ENCODE measurements at regions not wholly inside any gene's neighbourhood (a gene's known extent, or its start where the extent isn't known, plus 50 kb on each side); places are given as distances from the start of the nearest gene placed in this dataset.

DNA sequence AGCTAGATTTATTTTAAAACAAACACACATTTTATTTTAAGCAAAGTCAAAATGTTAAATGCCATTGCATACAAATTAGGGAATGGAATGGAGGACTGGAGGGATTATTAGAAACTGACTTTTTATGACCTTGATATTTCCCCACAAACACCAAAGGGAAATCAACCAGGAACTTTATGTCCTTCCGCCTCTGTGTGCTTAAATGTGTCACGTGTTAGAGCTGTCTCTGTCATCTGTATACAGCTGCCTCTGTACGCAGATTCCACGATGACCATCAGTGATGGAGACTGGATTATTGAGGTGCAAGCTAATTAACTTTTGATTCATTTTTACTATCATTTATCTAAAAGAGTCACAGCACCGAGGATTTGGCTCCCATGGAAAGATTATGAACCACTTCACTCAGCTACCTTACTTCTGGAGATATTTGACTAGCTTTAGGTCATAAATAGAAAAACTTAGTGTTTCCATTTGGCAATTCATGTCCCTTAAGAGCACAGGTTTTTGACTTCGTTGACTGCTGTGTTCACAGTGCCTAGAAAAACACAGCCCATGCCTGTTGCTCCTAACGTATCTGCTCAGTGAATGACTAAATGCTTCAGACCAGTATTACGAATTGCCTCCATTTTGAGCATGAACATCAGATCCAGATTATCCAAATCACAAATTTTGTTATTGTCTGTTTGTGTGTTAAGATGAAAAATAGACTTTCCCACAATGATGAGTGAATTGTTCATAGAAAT, 1048.1 kb downstream of the MCTP2 start:
- Histone ChIP-seq H3K4me1 (ENCODE audit: control insufficient read depth, insufficient read depth, low read length) (peaks cover 19% of the 10 kb centered on the region), H3K36me3 (ENCODE audit: control insufficient read depth, insufficient read depth, low read length, severe bottlenecking) (no peaks in the 10 kb centered on the region), H3K4me3 (ENCODE audit: low read length) (no peak overlapping the region), H3K27me3 (replicated peaks; ENCODE audit: control insufficient read depth, insufficient read depth, low read length) (no peaks in the 10 kb centered on the region), H3K9ac (ENCODE audit: low read length) (no peak overlapping the region), H3K9me3 (ENCODE audit: control insufficient read depth, low read length) (no peaks in the 10 kb centered on the region)
- DNase-seq (ENCODE audit: low read depth), result no peak

DNA sequence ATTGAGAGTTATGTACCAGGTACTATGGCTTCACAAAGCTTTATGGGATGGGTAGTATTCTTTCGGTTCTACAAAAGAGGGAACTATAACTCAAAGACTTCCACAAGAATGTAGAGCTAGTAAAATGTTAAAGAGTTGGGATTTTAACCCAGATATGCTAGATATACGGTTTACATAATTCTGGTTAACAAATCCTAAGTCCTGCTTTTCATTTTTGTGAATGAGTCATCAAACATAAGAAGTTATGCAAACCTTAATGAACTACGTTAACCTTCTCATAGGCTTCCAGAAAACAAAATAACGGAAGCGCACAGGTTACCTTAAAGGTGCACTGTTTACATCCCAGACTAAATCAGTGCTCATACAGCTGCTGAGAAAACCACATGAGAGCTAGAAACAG, 1049.3 kb downstream of the MCTP2 start:
- peaks cover 27% of the 10 kb centered on the region for H3K4me1 ChIP-seq (ENCODE audit: control insufficient read depth, insufficient read depth, low read length)

DNA sequence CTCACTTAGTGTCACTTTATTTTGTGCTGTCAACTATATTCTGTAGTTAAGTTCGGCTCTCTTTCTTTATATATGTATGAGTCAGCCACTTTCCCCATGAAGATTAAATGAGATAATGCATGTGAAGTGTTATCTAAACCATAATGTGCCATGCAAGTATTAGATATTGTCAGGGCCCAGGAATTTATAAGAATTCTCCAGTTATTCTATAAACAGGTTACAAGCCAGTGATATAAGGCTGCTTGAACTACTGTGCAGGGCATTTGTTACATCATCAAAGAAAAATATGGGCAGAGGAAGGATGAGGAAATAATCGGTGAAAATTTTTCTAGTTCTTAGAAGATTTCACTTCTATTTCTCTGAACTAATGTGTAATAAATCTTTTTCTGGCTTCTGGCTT, 1049.0 kb upstream of the NR2F2 start:
- peaks cover 27% of the 10 kb centered on the region for H3K4me1 ChIP-seq (ENCODE audit: control insufficient read depth, insufficient read depth, low read length)
- no peak for DNase-seq (ENCODE audit: low read depth)
- no peaks in the 10 kb centered on the region for H3K9me3 ChIP-seq (ENCODE audit: control insufficient read depth, low read length)
- no peaks in the 10 kb centered on the region for H3K36me3 ChIP-seq (ENCODE audit: control insufficient read depth, insufficient read depth, low read length, severe bottlenecking)
- no peak overlapping the region for H3K4me3 ChIP-seq (ENCODE audit: low read length)
- H3K27me3 ChIP-seq (replicated peaks; ENCODE audit: control insufficient read depth, insufficient read depth, low read length), result no peaks in the 10 kb centered on the region
- no peak overlapping the region for H3K9ac ChIP-seq (ENCODE audit: low read length)

More for the DNA sequence above, 1049.3 kb downstream of the MCTP2 start:
- Histone ChIP-seq H3K4me3 (ENCODE audit: low read length) (no peak overlapping the region), H3K27me3 (replicated peaks; ENCODE audit: control insufficient read depth, insufficient read depth, low read length) (no peaks in the 10 kb centered on the region), H3K9ac (ENCODE audit: low read length) (no peak overlapping the region), H3K36me3 (ENCODE audit: control insufficient read depth, insufficient read depth, low read length, severe bottlenecking) (no peaks in the 10 kb centered on the region), H3K9me3 (ENCODE audit: control insufficient read depth, low read length) (no peaks in the 10 kb centered on the region)
- DNase-seq (ENCODE audit: low read depth), result no peak

- DNase-seq (ENCODE audit: low read depth), result no peak
- H3K4me1 ChIP-seq (ENCODE audit: control insufficient read depth, insufficient read depth, low read length), result peaks cover 19% of the 10 kb centered on the region
- peak overlapping the region; percentile 56 for H3K9ac ChIP-seq (ENCODE audit: low read length)
- H3K9me3 ChIP-seq (ENCODE audit: control insufficient read depth, low read length), result no peaks in the 10 kb centered on the region
- H3K4me3 ChIP-seq (ENCODE audit: low read length), result no peak overlapping the region
- H3K27me3 ChIP-seq (replicated peaks; ENCODE audit: control insufficient read depth, insufficient read depth, low read length), result no peaks in the 10 kb centered on the region
- no peaks in the 10 kb centered on the region for H3K36me3 ChIP-seq (ENCODE audit: control insufficient read depth, insufficient read depth, low read length, severe bottlenecking)
Measured at GRCh38 chr15:95284492-95284891, 1046.0 kb upstream of the NR2F2 start.

GRCh38 chr15:95284933-95285421, 1045.5 kb upstream of the NR2F2 start:
- H3K4me3 ChIP-seq (ENCODE audit: low read length), result no peak overlapping the region
- no peaks in the 10 kb centered on the region for H3K9me3 ChIP-seq (ENCODE audit: control insufficient read depth, low read length)
- no peaks in the 10 kb centered on the region for H3K36me3 ChIP-seq (ENCODE audit: control insufficient read depth, insufficient read depth, low read length, severe bottlenecking)
- no peaks in the 10 kb centered on the region for H3K27me3 ChIP-seq (replicated peaks; ENCODE audit: control insufficient read depth, insufficient read depth, low read length)
- peaks cover 19% of the 10 kb centered on the region for H3K4me1 ChIP-seq (ENCODE audit: control insufficient read depth, insufficient read depth, low read length)
- peak overlapping the region; percentile 56 for H3K9ac ChIP-seq (ENCODE audit: low read length)
- peak; percentile 62 for DNase-seq (ENCODE audit: low read depth)

- no peak for DNase-seq (ENCODE audit: low read depth)
- Histone ChIP-seq H3K9me3 (ENCODE audit: control insufficient read depth, low read length) (no peaks in the 10 kb centered on the region), H3K4me1 (ENCODE audit: control insufficient read depth, insufficient read depth, low read length) (peaks cover 19% of the 10 kb centered on the region), H3K27me3 (replicated peaks; ENCODE audit: control insufficient read depth, insufficient read depth, low read length) (no peaks in the 10 kb centered on the region), H3K4me3 (ENCODE audit: low read length) (no peak overlapping the region), H3K36me3 (ENCODE audit: control insufficient read depth, insufficient read depth, low read length, severe bottlenecking) (no peaks in the 10 kb centered on the region), H3K9ac (ENCODE audit: low read length) (peak overlapping the region; percentile 31)
Measured at GRCh38 chr15:95286352-95286880, 1044.1 kb upstream of the NR2F2 start.

- Histone ChIP-seq H3K9me3 (ENCODE audit: control insufficient read depth, low read length) (no peaks in the 10 kb centered on the region), H3K27me3 (replicated peaks; ENCODE audit: control insufficient read depth, insufficient read depth, low read length) (no peaks in the 10 kb centered on the region), H3K4me3 (ENCODE audit: low read length) (no peak overlapping the region), H3K4me1 (ENCODE audit: control insufficient read depth, insufficient read depth, low read length) (peaks cover 15% of the 10 kb centered on the region), H3K9ac (ENCODE audit: low read length) (no peak overlapping the region), H3K36me3 (ENCODE audit: control insufficient read depth, insufficient read depth, low read length, severe bottlenecking) (no peaks in the 10 kb centered on the region)
- no peak for DNase-seq (ENCODE audit: low read depth)
Measured at GRCh38 chr15:95287720-95288103, 1042.8 kb upstream of the NR2F2 start.

DNA sequence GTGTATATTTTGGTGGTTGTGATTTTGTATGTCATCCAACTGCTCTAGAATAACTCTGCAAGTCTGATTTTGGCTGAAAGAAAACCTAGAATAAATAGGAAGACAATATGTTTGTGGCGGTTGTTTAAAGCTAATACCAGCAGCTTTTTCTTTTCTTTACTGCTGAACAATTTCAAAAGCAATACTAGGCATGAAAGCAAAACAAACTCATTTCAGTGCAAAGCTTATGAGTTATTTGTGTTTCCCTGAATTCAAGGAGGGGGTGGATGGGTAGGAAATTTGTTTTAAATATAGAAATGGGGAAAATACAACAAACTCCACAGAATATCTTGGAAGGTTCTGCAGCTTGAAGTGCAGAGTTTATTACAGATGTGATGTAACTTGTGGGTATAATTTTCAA, 1041.9 kb upstream of the NR2F2 start:
- no peaks in the 10 kb centered on the region for H3K36me3 ChIP-seq (ENCODE audit: control insufficient read depth, insufficient read depth, low read length, severe bottlenecking)
- peaks cover 19% of the 10 kb centered on the region for H3K4me1 ChIP-seq (ENCODE audit: control insufficient read depth, insufficient read depth, low read length)
- H3K27me3 ChIP-seq (replicated peaks; ENCODE audit: control insufficient read depth, insufficient read depth, low read length), result no peaks in the 10 kb centered on the region
- no peaks in the 10 kb centered on the region for H3K9me3 ChIP-seq (ENCODE audit: control insufficient read depth, low read length)
- DNase-seq (ENCODE audit: low read depth), result no peak
- no peak overlapping the region for H3K4me3 ChIP-seq (ENCODE audit: low read length)
- H3K9ac ChIP-seq (ENCODE audit: low read length), result no peak overlapping the region

- H3K4me1 ChIP-seq (ENCODE audit: control insufficient read depth, insufficient read depth, low read length), result peaks cover 10% of the 10 kb centered on the region
- DNase-seq (ENCODE audit: low read depth), result no peak
- no peaks in the 10 kb centered on the region for H3K27me3 ChIP-seq (replicated peaks; ENCODE audit: control insufficient read depth, insufficient read depth, low read length)
- H3K9me3 ChIP-seq (ENCODE audit: control insufficient read depth, low read length), result no peaks in the 10 kb centered on the region
- no peak overlapping the region for H3K4me3 ChIP-seq (ENCODE audit: low read length)
- no peaks in the 10 kb centered on the region for H3K36me3 ChIP-seq (ENCODE audit: control insufficient read depth, insufficient read depth, low read length, severe bottlenecking)
- no peak overlapping the region for H3K9ac ChIP-seq (ENCODE audit: low read length)
Measured at GRCh38 chr15:95290176-95290974, 1040.1 kb upstream of the NR2F2 start.

DNA sequence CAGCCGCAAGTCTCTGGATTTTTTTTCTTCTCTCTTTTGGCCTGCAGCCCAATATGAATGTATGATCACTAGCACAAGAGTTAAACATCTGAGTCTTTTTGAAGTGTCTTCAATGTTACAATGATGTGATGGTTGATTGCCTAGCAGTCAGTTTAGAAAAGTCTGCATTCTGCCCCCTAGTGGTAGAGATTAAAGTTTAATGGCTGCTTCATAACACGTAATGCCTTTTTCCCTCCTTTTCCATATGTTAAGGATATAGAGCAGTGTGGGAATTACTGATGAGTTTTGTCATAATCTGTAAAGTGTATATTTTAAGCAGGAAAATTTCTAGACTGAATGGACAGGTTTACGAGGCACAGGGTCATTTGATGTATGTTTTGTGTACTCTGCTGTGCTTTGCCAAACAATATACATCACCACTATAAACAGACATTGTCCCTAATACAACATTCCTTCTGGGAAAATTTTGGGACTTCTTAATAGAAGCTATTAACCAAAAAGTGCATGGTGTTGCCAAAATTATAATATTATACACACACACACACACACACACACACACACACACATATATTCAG, 1038.5 kb upstream of the NR2F2 start:
- Histone ChIP-seq H3K9me3 (ENCODE audit: control insufficient read depth, low read length) (no peaks in the 10 kb centered on the region), H3K9ac (ENCODE audit: low read length) (no peak overlapping the region), H3K27me3 (replicated peaks; ENCODE audit: control insufficient read depth, insufficient read depth, low read length) (no peaks in the 10 kb centered on the region), H3K4me1 (ENCODE audit: control insufficient read depth, insufficient read depth, low read length) (peaks cover 12% of the 10 kb centered on the region), H3K4me3 (ENCODE audit: low read length) (no peak overlapping the region), H3K36me3 (ENCODE audit: control insufficient read depth, insufficient read depth, low read length, severe bottlenecking) (no peaks in the 10 kb centered on the region)
- peak; percentile 61 for DNase-seq (ENCODE audit: low read depth)

GRCh38 chr15:95292785-95293450, 1037.6 kb upstream of the NR2F2 start:
- no peak for DNase-seq (ENCODE audit: low read depth)
- Histone ChIP-seq H3K4me3 (ENCODE audit: low read length) (no peak overlapping the region), H3K9ac (ENCODE audit: low read length) (peak overlapping the region; percentile 20), H3K9me3 (ENCODE audit: control insufficient read depth, low read length) (no peaks in the 10 kb centered on the region), H3K4me1 (ENCODE audit: control insufficient read depth, insufficient read depth, low read length) (peaks cover 12% of the 10 kb centered on the region), H3K27me3 (replicated peaks; ENCODE audit: control insufficient read depth, insufficient read depth, low read length) (no peaks in the 10 kb centered on the region), H3K36me3 (ENCODE audit: control insufficient read depth, insufficient read depth, low read length, severe bottlenecking) (no peaks in the 10 kb centered on the region)

Data from adipocyte (in vitro differentiated cells).